A673 (cell line): ENCODE measurements at regions not wholly inside any gene's neighbourhood (a gene's known extent, or its start where the extent isn't known, plus 50 kb on each side); places are given as distances from the start of the nearest gene placed in this dataset.

ENCODE experiments used
- BruUV-seq: library from RNA; stranded (reverse); fragments of 400-500 nt; replicated peaks from 2 replicates; lab custom pipeline; 2021; lab: Mats Ljungman, UMichigan
- CTCF ChIA-PET: fragments of 300-600 bp; sonication (Branson Sonifier 250); formaldehyde crosslinking; loops from one replicate; lab custom pipeline; 2022; ENCODE audit warnings: antibody characterized with exemption; lab: Charles Lee
- POLR2A ChIA-PET: fragments of 300-600 bp; sonication (Branson Sonifier 250); formaldehyde crosslinking; loops from one replicate; lab custom pipeline; 2022; ENCODE audit warnings: antibody characterized with exemption; ENCODE audit not compliant: low non-redundant PET; lab: Charles Lee
- DNase-seq: peaks from one replicate; pipeline ENCODE4 v3.0.0-alpha.2; 2015; ENCODE audit warnings: low spot score
- H3K27ac ChIP-seq: fragments of 200-600 bp; sonication (generic); 2 replicates; pipeline ENCODE4 v1.5.1; 2016; ENCODE audit warnings: mixed run types, low read depth, mild to moderate bottlenecking, mixed read lengths, antibody characterized with exemption, low read length; ENCODE audit not compliant: poor library complexity, severe bottlenecking
- H3K27me3 ChIP-seq: fragments of 200-600 bp; sonication (generic); replicated peaks from 2 replicates; pipeline ENCODE4 v1.6.1; 2017; ENCODE audit warnings: mixed run types, low read depth, mild to moderate bottlenecking, mixed read lengths, antibody characterized with exemption, low read length; ENCODE audit not compliant: insufficient read depth, poor library complexity
- H3K36me3 ChIP-seq: fragments of 200-600 bp; sonication (generic); 2 replicates; pipeline ENCODE4 v1.6.1; 2016; ENCODE audit warnings: mixed run types, mild to moderate bottlenecking, mixed read lengths, antibody characterized with exemption, low read length; ENCODE audit not compliant: insufficient read depth, poor library complexity, severe bottlenecking
- H3K4me1 ChIP-seq: fragments of 200-600 bp; sonication (generic); 2 replicates; pipeline ENCODE4 v1.6.1; 2017; ENCODE audit warnings: mixed run types, mild to moderate bottlenecking, mixed read lengths, antibody characterized with exemption, low read length; ENCODE audit not compliant: insufficient read depth, poor library complexity, severe bottlenecking
- H3K4me3 ChIP-seq: fragments of 200-600 bp; sonication (generic); 2 replicates; pipeline ENCODE4 v1.5.1; 2016; ENCODE audit warnings: low read depth, mixed run types, mild to moderate bottlenecking, mixed read lengths, low read length; ENCODE audit not compliant: poor library complexity, severe bottlenecking
- H3K9me3 ChIP-seq: fragments of 200-600 bp; sonication (generic); 2 replicates; pipeline ENCODE4 v1.6.1; 2016; ENCODE audit warnings: mixed run types, low read depth, mild to moderate bottlenecking, mixed read lengths, antibody characterized with exemption, low read length; ENCODE audit not compliant: poor library complexity, severe bottlenecking
- CTCF ChIP-seq: fragments of 300-800, 200-600 bp; sonication (generic); conservative IDR thresholded peaks from 2 replicates; pipeline ENCODE4 v1.5.1; 2017; ENCODE audit warnings: low read depth, mild to moderate bottlenecking, antibody characterized with exemption, low read length, moderate library complexity, mixed read lengths
- EZH2 ChIP-seq: fragments of 200-600 bp; sonication (generic); IDR thresholded peaks from 2 replicates; pipeline ENCODE4 v1.6.1; 2017; ENCODE audit warnings: borderline replicate concordance, low read depth, mild to moderate bottlenecking, mixed read lengths, antibody characterized with exemption, low read length; ENCODE audit not compliant: poor library complexity, severe bottlenecking
- intact Hi-C: fragments of 100-400 bp; cut with micrococcal nuclease; formaldehyde crosslinking; loops from one replicate; pipeline ENCODE4 v1.10.0; 2022; ENCODE audit not compliant: unreplicated experiment

- TF ChIP-seq CTCF (no peak), EZH2 (no peak)
- no peaks in the 10 kb centered on the region for H3K36me3 ChIP-seq
- no peaks in the 10 kb centered on the region for H3K9me3 ChIP-seq
- H3K27ac ChIP-seq, result no peak overlapping the region
- H3K27me3 ChIP-seq, result no peaks in the 10 kb centered on the region
- DNase-seq, result no peak
- no TSS peak for BruUV-seq
- ChIA-PET CTCF (no interaction called here), POLR2A (no interaction called here)
- H3K4me3 ChIP-seq, result no peak overlapping the region
- no peaks in the 10 kb centered on the region for H3K4me1 ChIP-seq
- intact Hi-C loops, result no loop called here
Measured at GRCh38 chr16:65790768-65791167, 575.7 kb upstream of the CDH5 start.

GRCh38 chr16:65789161-65789945 is 577.1 kb upstream of the CDH5 start:
- H3K36me3 ChIP-seq, result no peaks in the 10 kb centered on the region
- no peaks in the 10 kb centered on the region for H3K9me3 ChIP-seq
- intact Hi-C loops, result no loop called here
- H3K27me3 ChIP-seq, result no peaks in the 10 kb centered on the region
- TF ChIP-seq EZH2 (no peak), CTCF (no peak)
- POLR2A ChIA-PET, result no interaction called here
- no peak overlapping the region for H3K27ac ChIP-seq
- no peaks in the 10 kb centered on the region for H3K4me1 ChIP-seq
- CTCF ChIA-PET, result no interaction called here
- no TSS peak for BruUV-seq
- H3K4me3 ChIP-seq, result no peak overlapping the region
- DNase-seq, result no peak

GRCh38 chr16:65788434-65789140 is 577.9 kb upstream of the CDH5 start:
- Histone ChIP-seq H3K4me1 (no peaks in the 10 kb centered on the region), H3K36me3 (no peaks in the 10 kb centered on the region), H3K27ac (no peak overlapping the region), H3K27me3 (no peaks in the 10 kb centered on the region), H3K9me3 (no peaks in the 10 kb centered on the region), H3K4me3 (no peak overlapping the region)
- no TSS peak for BruUV-seq
- TF ChIP-seq EZH2 (no peak), CTCF (no peak)
- ChIA-PET CTCF (no interaction called here), POLR2A (no interaction called here)
- no peak for DNase-seq
- intact Hi-C loops, result no loop called here
